Esophagus squamous epithelium (tissue), 5 donors: ENCODE measurements at regions not wholly inside any gene's neighbourhood (a gene's known extent, or its start where the extent isn't known, plus 50 kb on each side); places are given as distances from the start of the nearest gene placed in this dataset.

Experiments used
- DNase-seq: peaks from one replicate; lab custom pipeline; 2025; lab: John Stamatoyannopoulos, UW
- H3K27ac ChIP-seq, 4 donors: fragments of 200-600 bp; sonication (generic); one replicate each; pipeline ENCODE4 v1.5.1; 2016 to 2019; ENCODE audit warnings: mild to moderate bottlenecking in 1 of 4
- H3K27me3 ChIP-seq, 4 donors: fragments of 200-600 bp; sonication (generic); 1 replicate in 3 of 4; 2 replicates in 1 of 4; pipeline versions ENCODE4 v1.5.1 to v1.6.0; 2017 to 2021; ENCODE audit warnings: antibody characterized with exemption in 1 of 4
- H3K36me3 ChIP-seq, 3 donors: fragments of 200-600 bp; sonication (generic); one replicate each; pipeline ENCODE4 v1.5.1; 2016 to 2019
- H3K4me1 ChIP-seq, 3 donors: fragments of 200-600 bp; sonication (generic); one replicate each; pipeline ENCODE4 v1.5.1; 2017 to 2019
- H3K4me3 ChIP-seq, 4 donors: fragments of 200-600 bp; sonication (generic); 1 replicate in 3 of 4; 2 replicates in 1 of 4; pipeline ENCODE4 v1.5.1; 2016 to 2019; ENCODE audit warnings: mild to moderate bottlenecking in 2 of 4, moderate library complexity in 1 of 4
- H3K9me3 ChIP-seq, 3 donors: fragments of 200-600 bp; sonication (generic); one replicate each; pipeline ENCODE4 v1.5.1; 2016 to 2019
- POLR2A ChIP-seq, 4 donors: fragments of 450-650 bp; IDR thresholded peaks; one replicate each; pipeline ENCODE4 v1.6.1; 2017; ENCODE audit warnings: antibody characterized with exemption in 4 of 4, mild to moderate bottlenecking in 4 of 4, moderate library complexity in 3 of 4
- WGBS, 2 donors: methylation state at CpG; one replicate each; pipeline ENCODE4 v1.1.5; 2018; 5-methylcytosine and 5-hydroxymethylcytosine counted together
- intact Hi-C: fragments of 100-400 bp; cut with DNase I; formaldehyde crosslinking; loops from one replicate; pipeline ENCODE4 v1.15.0; 2022
- TF ChIP-seq, protein P1 (sequence below), 6 experiments: fragments of 450-650 bp in 4 of 6; fragments of 200-600 bp in 2 of 6; sonication (generic) in 2 of 6; IDR thresholded peaks; one replicate each; pipeline ENCODE4 v1.5.1; 2016 to 2019; ENCODE audit warnings: antibody characterized with exemption in 6 of 6, mild to moderate bottlenecking in 4 of 6, moderate library complexity in 4 of 6
- donor health status: DM: yes; HTN: yes; CAD: no.

DNA sequence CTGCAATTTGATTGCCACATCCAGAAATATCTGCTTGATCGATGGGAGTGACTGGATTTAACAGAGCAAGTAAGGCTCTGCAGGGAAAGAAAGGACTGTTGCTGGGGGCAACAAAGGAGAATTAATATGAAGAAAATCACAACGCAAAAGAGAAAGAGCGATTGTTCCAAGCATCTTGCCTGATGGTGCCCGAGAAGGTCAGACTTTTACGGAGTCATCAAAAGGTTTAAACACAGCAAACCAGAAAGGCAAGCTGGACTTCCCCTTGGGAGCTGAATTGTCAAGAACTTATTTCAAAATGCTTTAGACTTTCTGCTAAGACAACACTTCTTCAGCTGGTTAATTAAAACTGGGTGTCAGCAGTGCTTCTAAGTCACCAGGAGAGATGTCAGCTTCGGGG lies 791.5 kb downstream of the MED13L start:
- intact Hi-C loops: no loop called here
- DNase-seq: no peak
- no peaks in the 10 kb centered on the region for H3K4me1 ChIP-seq
- no peak overlapping the region for H3K27ac ChIP-seq
- TF ChIP-seq, protein P1, sequence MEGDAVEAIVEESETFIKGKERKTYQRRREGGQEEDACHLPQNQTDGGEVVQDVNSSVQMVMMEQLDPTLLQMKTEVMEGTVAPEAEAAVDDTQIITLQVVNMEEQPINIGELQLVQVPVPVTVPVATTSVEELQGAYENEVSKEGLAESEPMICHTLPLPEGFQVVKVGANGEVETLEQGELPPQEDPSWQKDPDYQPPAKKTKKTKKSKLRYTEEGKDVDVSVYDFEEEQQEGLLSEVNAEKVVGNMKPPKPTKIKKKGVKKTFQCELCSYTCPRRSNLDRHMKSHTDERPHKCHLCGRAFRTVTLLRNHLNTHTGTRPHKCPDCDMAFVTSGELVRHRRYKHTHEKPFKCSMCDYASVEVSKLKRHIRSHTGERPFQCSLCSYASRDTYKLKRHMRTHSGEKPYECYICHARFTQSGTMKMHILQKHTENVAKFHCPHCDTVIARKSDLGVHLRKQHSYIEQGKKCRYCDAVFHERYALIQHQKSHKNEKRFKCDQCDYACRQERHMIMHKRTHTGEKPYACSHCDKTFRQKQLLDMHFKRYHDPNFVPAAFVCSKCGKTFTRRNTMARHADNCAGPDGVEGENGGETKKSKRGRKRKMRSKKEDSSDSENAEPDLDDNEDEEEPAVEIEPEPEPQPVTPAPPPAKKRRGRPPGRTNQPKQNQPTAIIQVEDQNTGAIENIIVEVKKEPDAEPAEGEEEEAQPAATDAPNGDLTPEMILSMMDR (IDR thresholded peaks at IDR 0.05): no peak
- TF ChIP-seq POLR2A (IDR thresholded peaks at IDR 0.05): no peak
- H3K9me3 ChIP-seq: no peaks in the 10 kb centered on the region
- WGBS, 2 donors: 67 to 69% methylated on average over 6 of the region's 6 CpGs
- peaks cover 0 to 4% (median 0%) of the 10 kb centered on the region in 4 donors for H3K27me3 ChIP-seq
- no peak overlapping the region for H3K4me3 ChIP-seq
- no peaks in the 10 kb centered on the region for H3K36me3 ChIP-seq

DNA sequence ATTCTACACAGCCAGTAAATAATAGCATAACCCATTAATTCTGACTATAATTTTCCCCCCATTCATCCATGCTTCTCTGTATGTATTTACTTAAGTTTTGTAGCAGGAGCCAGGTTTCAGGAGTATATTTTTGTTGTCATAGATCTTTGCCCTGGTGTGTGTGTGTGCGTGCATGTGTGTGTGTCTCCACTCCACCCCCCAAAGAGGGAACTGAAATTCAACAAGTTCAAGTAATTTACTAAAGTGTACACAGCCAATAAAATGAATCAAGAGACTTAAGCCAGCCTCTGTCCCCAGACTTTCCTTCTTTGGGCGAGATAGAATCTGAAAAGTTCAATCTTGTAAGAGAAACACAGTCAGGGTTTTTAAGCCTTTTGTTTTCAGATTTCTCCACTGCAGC lies 792.0 kb downstream of the MED13L start:
- H3K36me3 ChIP-seq: no peaks in the 10 kb centered on the region
- WGBS, 2 donors: 74 to 80% methylated on average over 2 of the region's 2 CpGs
- H3K27ac ChIP-seq: no peak overlapping the region
- no peak for DNase-seq
- H3K27me3 ChIP-seq: peaks cover 0 to 4% (median 0%) of the 10 kb centered on the region in 4 donors
- H3K9me3 ChIP-seq: no peaks in the 10 kb centered on the region
- intact Hi-C loops: no loop called here
- no peak overlapping the region for H3K4me3 ChIP-seq
- TF ChIP-seq, protein P1 (IDR thresholded peaks at IDR 0.05): no peak
- TF ChIP-seq POLR2A (IDR thresholded peaks at IDR 0.05): no peak
- no peaks in the 10 kb centered on the region for H3K4me1 ChIP-seq

DNA sequence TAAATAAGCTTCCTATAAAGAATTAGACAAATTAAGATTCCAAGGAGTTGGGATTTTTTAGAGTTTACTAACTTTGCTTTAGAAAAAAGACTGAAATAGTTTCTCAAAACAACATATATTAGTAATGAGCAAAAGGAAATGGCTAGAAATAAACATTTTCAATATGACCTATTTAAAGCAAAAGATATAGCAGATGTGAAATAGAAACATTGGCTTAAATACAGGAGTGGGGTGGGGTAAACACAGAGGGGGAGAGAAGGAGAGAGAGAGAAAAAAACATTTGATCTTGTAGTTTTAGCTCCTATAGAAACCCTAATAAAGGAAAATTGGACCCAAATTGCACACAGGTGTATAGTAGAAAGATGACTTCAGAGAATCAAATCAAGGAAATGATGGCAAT lies 794.5 kb downstream of the MED13L start:
- no peak overlapping the region for H3K4me3 ChIP-seq
- no peaks in the 10 kb centered on the region for H3K36me3 ChIP-seq
- no peak overlapping the region for H3K27ac ChIP-seq
- TF ChIP-seq POLR2A (IDR thresholded peaks at IDR 0.05): no peak
- TF ChIP-seq, protein P1 (IDR thresholded peaks at IDR 0.05): no peak
- intact Hi-C loops: no loop called here
- no peak for DNase-seq
- H3K4me1 ChIP-seq: peaks cover 0 to 10% (median 0%) of the 10 kb centered on the region in 3 donors
- H3K27me3 ChIP-seq: peaks cover 0 to 4% (median 0%) of the 10 kb centered on the region in 4 donors
- H3K9me3 ChIP-seq: no peaks in the 10 kb centered on the region

DNA sequence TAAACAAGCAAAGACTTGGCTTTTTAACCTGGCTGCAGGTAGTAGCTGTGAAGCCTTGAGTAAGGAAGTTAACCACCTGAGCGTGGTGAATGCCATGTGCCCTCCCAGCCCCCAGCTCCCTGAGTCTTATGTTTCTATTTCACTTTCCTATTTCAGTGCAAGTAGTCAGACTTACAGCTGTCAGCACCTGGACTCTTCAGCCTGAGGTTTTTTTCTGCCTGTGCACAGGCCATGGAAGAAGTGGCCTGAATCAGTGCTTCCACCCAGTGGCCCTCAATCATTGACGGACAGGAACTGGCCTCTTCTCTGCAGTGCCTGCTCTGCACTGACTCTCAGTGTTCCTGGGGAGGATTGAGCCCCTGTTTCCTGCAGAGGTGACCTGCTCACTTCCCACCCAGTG lies 796.4 kb downstream of the MED13L start:
- WGBS, 2 donors: 93 to 95% methylated on average over 1 to 2 of the region's 2 CpGs
- Histone ChIP-seq H3K36me3 (no peaks in the 10 kb centered on the region), H3K9me3 (no peaks in the 10 kb centered on the region), H3K4me3 (no peak overlapping the region), H3K27ac (no peak overlapping the region), H3K4me1 (peaks cover 0 to 10% (median 0%) of the 10 kb centered on the region in 3 donors), H3K27me3 (no peaks in the 10 kb centered on the region)
- TF ChIP-seq, protein P1 (IDR thresholded peaks at IDR 0.05): no peak
- no peak for TF ChIP-seq POLR2A (IDR thresholded peaks at IDR 0.05)
- intact Hi-C loops: no loop called here
- no peak for DNase-seq

DNA sequence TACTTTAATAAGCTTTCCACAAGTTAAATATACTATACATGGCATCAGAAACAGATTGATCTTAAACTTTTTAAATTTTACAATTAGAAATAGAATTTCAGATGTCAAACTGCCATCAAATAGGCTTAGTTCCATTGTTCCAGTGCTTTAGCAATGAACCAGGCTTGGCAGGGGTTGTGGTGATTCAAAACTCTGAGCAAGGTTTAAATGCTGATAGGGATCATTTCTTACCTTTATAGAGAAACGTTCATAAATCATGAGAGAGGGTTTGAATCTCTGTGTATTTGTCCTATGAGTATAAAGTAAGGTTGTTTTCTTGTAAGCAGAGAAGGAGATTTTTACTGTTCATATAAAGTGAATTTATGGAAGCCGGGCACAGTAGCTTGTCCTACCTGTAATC lies 794.5 kb upstream of the TBX3 start:
- WGBS, 2 donors: 44 to 57% methylated on average over 2 of the region's 2 CpGs
- DNase-seq: no peak

More for the DNA sequence above, 794.5 kb upstream of the TBX3 start:
- Histone ChIP-seq H3K9me3 (no peaks in the 10 kb centered on the region), H3K4me1 (peaks cover 0 to 27% (median 0%) of the 10 kb centered on the region in 3 donors), H3K27ac (no peak overlapping the region), H3K27me3 (peaks cover 0 to 3% (median 0%) of the 10 kb centered on the region in 4 donors), H3K4me3 (no peak overlapping the region), H3K36me3 (no peaks in the 10 kb centered on the region)
- TF ChIP-seq, protein P1 (IDR thresholded peaks at IDR 0.05): no peak
- no peak for TF ChIP-seq POLR2A (IDR thresholded peaks at IDR 0.05)
- intact Hi-C loops: no loop called here
